GM23248 (cell line): ENCODE measurements at regions not wholly inside any gene's neighbourhood (a gene's known extent, or its start where the extent isn't known, plus 50 kb on each side); places are given as distances from the start of the nearest gene placed in this dataset.

ENCODE experiments used
- DNase-seq: peaks from one replicate; pipeline ENCODE4 v3.0.0-alpha.2; 2015
- H2AFZ ChIP-seq: fragments of 200-600 bp; sonication (generic); 2 replicates; pipeline ENCODE4 v1.6.1; 2016; ENCODE audit warnings: antibody characterized with exemption
- H3F3A ChIP-seq: fragments of 200-600 bp; sonication (generic); 2 replicates; pipeline ENCODE4 v1.6.1; 2016; ENCODE audit warnings: mild to moderate bottlenecking, antibody characterized with exemption, mixed run types; ENCODE audit not compliant: insufficient read depth
- H3K27ac ChIP-seq: fragments of 200-600 bp; sonication (generic); 2 replicates; pipeline ENCODE4 v1.5.1; 2016; ENCODE audit warnings: mild to moderate bottlenecking
- H3K27me3 ChIP-seq: fragments of 200-600 bp; sonication (generic); replicated peaks from 2 replicates; pipeline ENCODE4 v1.6.1; 2016; ENCODE audit warnings: mild to moderate bottlenecking; ENCODE audit not compliant: insufficient read depth
- H3K36me3 ChIP-seq: fragments of 200-600 bp; sonication (generic); 2 replicates; pipeline ENCODE4 v1.6.1; 2016; ENCODE audit warnings: low read depth, mild to moderate bottlenecking
- H3K4me1 ChIP-seq: fragments of 200-600 bp; sonication (generic); 2 replicates; pipeline ENCODE4 v1.6.1; 2016; ENCODE audit warnings: mild to moderate bottlenecking; ENCODE audit not compliant: insufficient read depth
- H3K4me2 ChIP-seq: fragments of 200-600 bp; sonication (generic); one replicate; pipeline ENCODE4 v1.6.1; 2016; ENCODE audit warnings: mild to moderate bottlenecking; ENCODE audit not compliant: unreplicated experiment
- H3K4me3 ChIP-seq: fragments of 200-600 bp; sonication (generic); 2 replicates; pipeline ENCODE4 v1.5.1; 2016; ENCODE audit warnings: mild to moderate bottlenecking
- H3K79me2 ChIP-seq: fragments of 200-600 bp; sonication (generic); 2 replicates; pipeline ENCODE4 v1.6.1; 2016; ENCODE audit warnings: mild to moderate bottlenecking; ENCODE audit not compliant: insufficient read depth
- H3K9ac ChIP-seq: fragments of 200-600 bp; sonication (generic); 2 replicates; pipeline ENCODE4 v1.6.1; 2016; ENCODE audit warnings: mild to moderate bottlenecking
- H3K9me2 ChIP-seq: fragments of 200-600 bp; sonication (generic); 2 replicates; pipeline ENCODE4 v1.6.1; 2016; ENCODE audit warnings: mixed run types, mild to moderate bottlenecking, moderate library complexity; ENCODE audit not compliant: insufficient read depth
- H3K9me3 ChIP-seq: fragments of 200-600 bp; sonication (generic); one replicate; pipeline ENCODE4 v1.6.1; 2017; ENCODE audit warnings: low read depth
- H4K20me1 ChIP-seq: fragments of 200-600 bp; sonication (generic); 2 replicates; pipeline ENCODE4 v1.6.0; 2016; ENCODE audit not compliant: insufficient read depth
- EZH2 ChIP-seq: fragments of 200-600 bp; sonication (generic); IDR thresholded peaks from 2 replicates; pipeline ENCODE4 v1.6.1; 2018; ENCODE audit warnings: antibody characterized with exemption, mild to moderate bottlenecking; ENCODE audit not compliant: insufficient read depth, poor library complexity, severe bottlenecking
- EZH2phosphoT487 ChIP-seq: fragments of 200-600 bp; sonication (generic); IDR thresholded peaks from 2 replicates; pipeline ENCODE4 v1.6.1; 2018; ENCODE audit warnings: antibody characterized with exemption, moderate library complexity, mild to moderate bottlenecking, low read depth; ENCODE audit not compliant: insufficient read depth
- WGBS, 2 experiments: methylation state at CpG; one replicate each; pipeline ENCODE4 v1.1.6; 2015 to 2017; ENCODE audit warnings: low lambda C conversion rate in 2 of 2, low coverage in 1 of 2; ENCODE audit errors: missing lambda C conversion rate in 2 of 2; 5-methylcytosine and 5-hydroxymethylcytosine counted together
- in situ Hi-C: fragments of 300-500 bp; cut with MboI; formaldehyde crosslinking; loops from 2 replicates; pipeline ENCODE4 v1.15.0; 2020

DNA sequence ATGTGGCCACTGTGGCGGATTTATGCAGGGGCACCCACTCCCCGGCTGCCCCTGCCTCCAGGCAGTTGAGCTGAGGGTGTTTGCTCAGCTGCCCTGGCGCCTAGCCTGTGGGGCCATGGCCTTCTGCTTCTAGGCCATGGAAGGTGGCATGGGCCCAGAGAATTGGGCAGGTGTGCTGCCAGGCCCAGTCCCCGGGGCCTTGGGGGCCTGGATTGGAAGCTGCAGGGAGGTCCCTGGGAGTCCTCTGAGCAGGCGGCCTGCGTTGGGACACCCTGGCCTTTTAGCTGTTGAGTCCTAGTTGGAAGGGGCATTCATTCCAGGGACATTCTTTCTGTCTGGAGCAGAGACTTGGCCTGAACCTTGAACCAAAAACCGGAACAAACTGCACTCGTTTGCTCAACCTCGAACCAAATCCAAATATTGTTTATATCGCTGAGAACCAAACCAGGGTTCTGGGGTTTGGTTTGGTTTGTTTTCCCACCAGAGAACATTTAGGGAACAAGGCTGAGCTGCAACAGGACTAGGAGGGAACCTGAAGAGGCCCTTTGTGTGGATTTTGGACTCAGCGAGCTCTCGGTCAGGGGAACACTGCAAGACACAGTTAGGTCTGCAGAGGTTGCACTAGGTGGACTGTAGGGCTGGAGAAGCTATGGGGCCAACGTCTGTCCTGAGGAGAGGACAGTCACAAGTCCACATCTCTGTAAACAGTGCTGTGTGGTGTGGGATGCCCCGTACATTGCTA lies 116.8 kb downstream of the BOD1 start:
- H3K27me3 ChIP-seq, result no peaks in the 10 kb centered on the region
- no peaks in the 10 kb centered on the region for H3K9me3 ChIP-seq
- H3F3A ChIP-seq, result peaks cover 8% of the 10 kb centered on the region; the same call in 1 of the 2 replicates
- H3K9ac ChIP-seq, result no peak overlapping the region
- in situ Hi-C loops, result no loop called here
- 72 to 73% methylated on average over 12 to 14 of the region's 14 CpGs for WGBS, 2 experiments
- no peak for DNase-seq
- H3K4me1 ChIP-seq, result peaks cover 25% of the 10 kb centered on the region
- H4K20me1 ChIP-seq, result no peaks in the 10 kb centered on the region
- TF ChIP-seq EZH2 (no peak), EZH2phosphoT487 (no peak)
- H3K4me2 ChIP-seq, result no peak overlapping the region
- H3K27ac ChIP-seq, result no peak overlapping the region
- H2AFZ ChIP-seq, result no peak overlapping the region
- H3K4me3 ChIP-seq, result no peak overlapping the region
- no peaks in the 10 kb centered on the region for H3K36me3 ChIP-seq
- H3K79me2 ChIP-seq, result no peaks in the 10 kb centered on the region
- H3K9me2 ChIP-seq, result no peaks in the 10 kb centered on the region

DNA sequence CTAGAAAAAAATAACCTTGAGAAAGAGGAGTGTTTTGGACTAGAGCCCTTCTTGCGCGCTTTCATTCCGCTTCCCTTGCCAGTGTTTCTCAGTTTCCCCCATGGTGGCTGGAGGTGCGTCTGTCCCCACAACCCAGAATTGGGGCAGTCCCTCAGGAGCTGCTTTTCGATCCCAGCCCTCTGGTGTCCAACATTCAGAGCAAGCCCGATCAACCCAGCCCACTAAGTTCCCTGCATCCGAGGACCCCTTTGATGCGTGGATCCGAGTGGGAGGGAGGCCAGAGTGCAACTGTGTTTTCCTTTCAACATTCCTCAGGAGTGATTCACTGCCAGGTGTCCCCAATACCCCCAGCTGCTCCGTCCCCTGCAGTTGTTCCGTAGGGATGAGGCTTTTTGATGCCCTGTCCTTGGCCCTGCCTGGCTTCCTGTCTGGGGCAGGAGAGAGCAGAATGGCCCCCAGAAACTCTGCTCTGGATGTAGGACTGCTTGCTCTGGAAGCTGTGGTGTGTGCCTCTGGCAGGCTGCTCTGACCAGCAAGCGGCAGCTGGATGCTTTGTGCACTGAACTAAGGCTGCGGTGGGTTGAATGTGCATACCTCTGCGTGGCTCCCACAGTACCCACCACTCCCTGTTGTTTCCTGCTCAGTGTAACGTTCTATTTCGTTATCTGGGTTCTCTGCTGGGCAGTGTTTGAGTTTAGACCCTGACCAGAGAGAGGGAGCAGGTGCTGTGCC lies 117.5 kb downstream of the BOD1 start:
- Histone ChIP-seq H3F3A (peaks cover 8% of the 10 kb centered on the region; the same call in 1 of the 2 replicates), H3K79me2 (no peaks in the 10 kb centered on the region), H3K9me3 (no peaks in the 10 kb centered on the region), H3K4me2 (peak overlapping the region; percentile 81), H3K4me3 (peak overlapping the region; percentile 62), H2AFZ (peak overlapping the region; percentile 71), H3K36me3 (no peaks in the 10 kb centered on the region), H3K9me2 (no peaks in the 10 kb centered on the region), H3K27ac (0 out of 2 replicates have a peak overlapping the region, but pooled peaks have one; percentile 38), H4K20me1 (no peaks in the 10 kb centered on the region), H3K27me3 (no peaks in the 10 kb centered on the region), H3K4me1 (peaks cover 25% of the 10 kb centered on the region), H3K9ac (peak overlapping the region; percentile 27; the same call in 1 of the 2 replicates)
- DNase-seq, result no peak
- in situ Hi-C loops, result no loop called here
- WGBS, 2 experiments, result 71% methylated on average over 16 of the region's 16 CpGs
- TF ChIP-seq EZH2, result no peak

DNA sequence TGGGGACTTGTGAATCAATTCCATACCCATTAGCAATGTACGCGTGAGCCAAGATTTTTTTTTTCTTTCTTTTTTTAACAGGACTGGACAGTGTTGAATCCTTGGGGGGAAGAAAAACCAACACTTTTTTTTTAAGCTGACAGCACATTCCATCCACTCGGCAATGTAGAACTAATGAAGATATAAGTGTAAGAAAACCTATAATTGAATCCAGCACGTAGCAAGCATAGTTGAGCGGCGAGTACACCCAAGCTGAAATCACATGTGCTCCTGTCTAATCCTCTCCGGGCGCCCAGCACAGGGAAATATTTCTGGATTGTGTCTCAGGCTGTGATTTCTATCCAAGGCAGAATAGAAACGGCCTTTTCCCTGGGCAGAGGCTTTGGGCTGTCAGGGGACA lies 118.2 kb downstream of the BOD1 start:
- H3K9me3 ChIP-seq, result no peaks in the 10 kb centered on the region
- H3K4me2 ChIP-seq, result peak overlapping the region; percentile 81
- H3K9ac ChIP-seq, result peak overlapping the region; percentile 27; the same call in 1 of the 2 replicates
- TF ChIP-seq EZH2, result no peak
- 0 out of 2 replicates have a peak, but pooled peaks have one; percentile 40 for TF ChIP-seq EZH2phosphoT487
- peak overlapping the region; percentile 38 for H3K27ac ChIP-seq
- DNase-seq, result peak; percentile 68
- no peaks in the 10 kb centered on the region for H3K36me3 ChIP-seq
- peak overlapping the region; percentile 71 for H2AFZ ChIP-seq
- 5 to 7% methylated on average over 9 of the region's 9 CpGs for WGBS, 2 experiments
- H3K9me2 ChIP-seq, result no peaks in the 10 kb centered on the region
- no peaks in the 10 kb centered on the region for H3K27me3 ChIP-seq
- no peaks in the 10 kb centered on the region for H4K20me1 ChIP-seq
- H3K4me3 ChIP-seq, result peak overlapping the region; percentile 62
- in situ Hi-C loops, result no loop called here
- H3K4me1 ChIP-seq, result peaks cover 25% of the 10 kb centered on the region
- peaks cover 8% of the 10 kb centered on the region; the same call in 1 of the 2 replicates for H3F3A ChIP-seq
- no peaks in the 10 kb centered on the region for H3K79me2 ChIP-seq

DNA sequence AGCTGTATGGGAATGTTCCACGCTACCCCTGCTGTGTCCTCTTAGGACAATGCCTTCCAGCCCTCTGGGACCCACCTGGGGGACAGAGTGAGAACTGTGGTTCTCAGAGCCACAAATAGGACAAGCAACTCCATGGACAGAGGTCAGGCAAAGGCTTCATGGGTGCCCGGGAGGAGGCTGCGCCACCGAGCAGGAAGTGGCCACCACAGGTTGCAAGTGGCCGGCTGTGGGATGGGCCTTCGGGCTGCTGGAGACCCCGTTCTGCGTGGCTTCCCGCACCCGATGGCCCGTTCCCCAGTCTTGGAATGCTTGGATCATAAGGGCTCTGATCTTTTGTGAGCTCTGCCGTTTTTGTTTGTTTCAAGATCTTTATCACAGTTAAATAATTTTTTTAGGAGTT lies 118.8 kb downstream of the BOD1 start:
- WGBS, 2 experiments, result 82 to 83% methylated on average over 12 of the region's 12 CpGs
- Histone ChIP-seq H3F3A (peaks cover 8% of the 10 kb centered on the region; the same call in 1 of the 2 replicates), H3K4me1 (peaks cover 25% of the 10 kb centered on the region), H3K4me2 (peak overlapping the region; percentile 81), H3K27me3 (no peaks in the 10 kb centered on the region), H3K9me2 (no peaks in the 10 kb centered on the region), H3K27ac (0 out of 2 replicates have a peak overlapping the region, but pooled peaks have one; percentile 38), H3K9me3 (no peaks in the 10 kb centered on the region), H4K20me1 (no peaks in the 10 kb centered on the region), H3K9ac (no peak overlapping the region), H2AFZ (no peak overlapping the region; the same call in 1 of the 2 replicates), H3K36me3 (no peaks in the 10 kb centered on the region), H3K4me3 (no peak overlapping the region), H3K79me2 (no peaks in the 10 kb centered on the region)
- no peak for DNase-seq
- in situ Hi-C loops, result no loop called here
- TF ChIP-seq EZH2phosphoT487 (no peak), EZH2 (no peak)
